Mesenchymal stem cell (in vitro differentiated cells and primary cell): ENCODE measurements at regions not wholly inside any gene's neighbourhood (a gene's known extent, or its start where the extent isn't known, plus 50 kb on each side); places are given as distances from the start of the nearest gene placed in this dataset.
A peak's percentile ranks its signal among the peaks of the same experiment; 100 is the strongest.

ENCODE experiments used
- DNase-seq: peaks from one replicate; pipeline ENCODE4 v3.0.0-alpha.2; 2013
- H2AFZ ChIP-seq: one replicate; pipeline ENCODE4 v1.6.1; 2013; ENCODE audit warnings: low read depth, mild to moderate bottlenecking, control low read depth, inconsistent platforms, low read length, moderate library complexity
- H2AK5ac ChIP-seq: 2 replicates; pipeline ENCODE4 v1.6.1; 2013; ENCODE audit warnings: low read length, moderate library complexity, mild to moderate bottlenecking, inconsistent platforms; ENCODE audit not compliant: severe bottlenecking
- H2BK120ac ChIP-seq: one replicate; pipeline ENCODE4 v1.6.1; 2013; ENCODE audit warnings: low read depth, mild to moderate bottlenecking, inconsistent platforms, low read length, moderate library complexity
- H2BK12ac ChIP-seq, 2 experiments: one replicate each; pipeline ENCODE4 v1.6.1; 2013; ENCODE audit warnings: inconsistent platforms in 2 of 2, low read length in 2 of 2, mild to moderate bottlenecking in 2 of 2, moderate library complexity in 2 of 2, control low read depth in 1 of 2
- H2BK15ac ChIP-seq: one replicate; pipeline ENCODE4 v1.6.1; 2013; ENCODE audit warnings: mild to moderate bottlenecking, low read depth, inconsistent platforms; ENCODE audit not compliant: poor library complexity, severe bottlenecking
- H2BK5ac ChIP-seq: 2 replicates; pipeline ENCODE4 v1.6.1; 2013; ENCODE audit warnings: low read depth, mild to moderate bottlenecking, low read length, control low read depth, inconsistent platforms; ENCODE audit not compliant: poor library complexity, severe bottlenecking
- H3K14ac ChIP-seq, 2 experiments: one replicate each; pipeline ENCODE4 v1.6.1; 2013; ENCODE audit warnings: inconsistent platforms in 2 of 2, low read length in 2 of 2, control low read depth in 1 of 2, mild to moderate bottlenecking in 1 of 2, moderate library complexity in 1 of 2
- H3K18ac ChIP-seq, 2 experiments: one replicate each; pipeline ENCODE4 v1.6.1; 2013; ENCODE audit warnings: inconsistent platforms in 2 of 2, low read length in 2 of 2, control low read depth in 1 of 2, low read depth in 1 of 2, mild to moderate bottlenecking in 1 of 2
- H3K23ac ChIP-seq, 2 experiments: one replicate each; pipeline ENCODE4 v1.6.1; 2013; ENCODE audit warnings: inconsistent platforms in 2 of 2, low read length in 2 of 2, mild to moderate bottlenecking in 2 of 2, moderate library complexity in 2 of 2, control low read depth in 1 of 2
- H3K27ac ChIP-seq: 2 replicates; pipeline ENCODE4 v1.5.1; 2013; ENCODE audit warnings: mild to moderate bottlenecking, moderate library complexity, low read length, control low read depth, inconsistent platforms; ENCODE audit not compliant: poor library complexity, severe bottlenecking
- H3K27me3 ChIP-seq, 2 experiments: 2 replicates each; pipeline versions ENCODE4 v1.6.1 to v1.7.0; 2013; ENCODE audit warnings: low read length in 2 of 2, mild to moderate bottlenecking in 2 of 2, moderate library complexity in 2 of 2, control low read depth in 1 of 2, inconsistent platforms in 1 of 2; ENCODE audit not compliant: control insufficient read depth in 1 of 2, insufficient read depth in 1 of 2
- H3K36me3 ChIP-seq, 2 experiments: 2 replicates each; pipeline versions ENCODE4 v1.6.1 to v1.7.0; 2013; ENCODE audit warnings: low read length in 2 of 2, control low read depth in 1 of 2, inconsistent platforms in 1 of 2, low read depth in 1 of 2, mild to moderate bottlenecking in 1 of 2; ENCODE audit not compliant: insufficient read depth in 2 of 2, control insufficient read depth in 1 of 2
- H3K4ac ChIP-seq, 2 experiments: one replicate each; pipeline ENCODE4 v1.6.1; 2013; ENCODE audit warnings: inconsistent platforms in 2 of 2, low read length in 2 of 2, mild to moderate bottlenecking in 2 of 2, moderate library complexity in 2 of 2, control low read depth in 1 of 2, low read depth in 1 of 2
- H3K4me1 ChIP-seq: 2 replicates; pipeline ENCODE4 v1.6.1; 2013; ENCODE audit warnings: low read depth, low read length, control low read depth; ENCODE audit not compliant: control insufficient read depth, insufficient read depth
- H3K4me2 ChIP-seq: 2 replicates; pipeline ENCODE4 v1.6.1; 2013; ENCODE audit warnings: low read length, mild to moderate bottlenecking, inconsistent platforms; ENCODE audit not compliant: poor library complexity, severe bottlenecking
- H3K4me3 ChIP-seq, 2 experiments: 2 replicates each; pipeline versions ENCODE4 v1.5.1 to v1.7.0; 2013; ENCODE audit warnings: low read length in 2 of 2, mild to moderate bottlenecking in 2 of 2, control low read depth in 1 of 2, low read depth in 1 of 2; ENCODE audit not compliant: insufficient read depth in 1 of 2
- H3K79me1 ChIP-seq: replicated peaks from 2 replicates; pipeline ENCODE4 v1.6.1; 2013; ENCODE audit warnings: mild to moderate bottlenecking, control low read depth, low read length, inconsistent platforms; ENCODE audit not compliant: poor library complexity, severe bottlenecking
- H3K9ac ChIP-seq: 2 replicates; pipeline ENCODE4 v1.7.0; 2013; ENCODE audit warnings: mild to moderate bottlenecking, low read length, moderate library complexity
- H3K9me3 ChIP-seq: 2 replicates; pipeline ENCODE4 v1.7.0; 2013; ENCODE audit warnings: mild to moderate bottlenecking, low read length; ENCODE audit not compliant: control insufficient read depth
- H4K8ac ChIP-seq: one replicate; pipeline ENCODE4 v1.6.1; 2013; ENCODE audit warnings: inconsistent platforms, mild to moderate bottlenecking, low read length, moderate library complexity
- H4K91ac ChIP-seq: one replicate; pipeline ENCODE4 v1.6.1; 2013; ENCODE audit warnings: mild to moderate bottlenecking, low read length, inconsistent platforms
- WGBS: methylation state at CpG from one replicate; pipeline ENCODE4 v1.1.7; 2013; ENCODE audit warnings: mixed read lengths; 5-methylcytosine and 5-hydroxymethylcytosine counted together

DNA sequence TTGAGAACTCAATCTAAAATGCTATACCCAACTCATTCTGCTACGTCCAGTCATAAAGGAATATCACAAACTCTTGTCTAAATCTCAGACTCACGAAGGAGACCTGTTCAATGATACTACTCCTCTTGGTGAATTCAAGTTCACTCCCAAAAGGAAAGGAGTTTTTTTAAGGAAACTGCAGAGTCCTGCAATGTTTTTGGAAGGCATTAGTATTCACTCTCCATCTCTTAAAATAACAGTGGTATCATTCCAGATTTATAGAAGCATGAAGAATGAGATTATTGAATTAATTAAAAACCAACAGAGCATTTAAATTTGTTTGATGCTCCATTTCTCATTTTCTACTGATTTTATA is 73.4 kb downstream of the FOXD1 start:
- DNase-seq, result no peak
- H2BK120ac ChIP-seq, result no peak overlapping the region
- no peak overlapping the region for H3K27ac ChIP-seq
- H4K8ac ChIP-seq, result no peak overlapping the region
- H3K14ac ChIP-seq, result no peak overlapping the region
- no peak overlapping the region for H2AFZ ChIP-seq
- H3K9me3 ChIP-seq, result no peaks in the 10 kb centered on the region
- H3K23ac ChIP-seq, result no peak overlapping the region
- H3K27me3 ChIP-seq, result peaks cover 0 to 12% of the 10 kb centered on the region in 2 experiments
- H4K91ac ChIP-seq, result no peak overlapping the region
- H3K4me3 ChIP-seq, result no peak overlapping the region
- no peak overlapping the region for H3K9ac ChIP-seq
- H3K4me1 ChIP-seq, result peaks cover 13% of the 10 kb centered on the region
- no peak overlapping the region for H3K4me2 ChIP-seq
- WGBS, result 80% methylated on average over 1 of the region's 2 CpGs
- no peak overlapping the region for H2BK15ac ChIP-seq
- no peak overlapping the region for H2BK12ac ChIP-seq
- H2BK5ac ChIP-seq, result no peak overlapping the region
- H3K79me1 ChIP-seq, result no peaks in the 10 kb centered on the region
- no peak overlapping the region for H3K18ac ChIP-seq
- no peak overlapping the region for H3K4ac ChIP-seq
- H2AK5ac ChIP-seq, result no peak overlapping the region
- no peaks in the 10 kb centered on the region for H3K36me3 ChIP-seq

DNA sequence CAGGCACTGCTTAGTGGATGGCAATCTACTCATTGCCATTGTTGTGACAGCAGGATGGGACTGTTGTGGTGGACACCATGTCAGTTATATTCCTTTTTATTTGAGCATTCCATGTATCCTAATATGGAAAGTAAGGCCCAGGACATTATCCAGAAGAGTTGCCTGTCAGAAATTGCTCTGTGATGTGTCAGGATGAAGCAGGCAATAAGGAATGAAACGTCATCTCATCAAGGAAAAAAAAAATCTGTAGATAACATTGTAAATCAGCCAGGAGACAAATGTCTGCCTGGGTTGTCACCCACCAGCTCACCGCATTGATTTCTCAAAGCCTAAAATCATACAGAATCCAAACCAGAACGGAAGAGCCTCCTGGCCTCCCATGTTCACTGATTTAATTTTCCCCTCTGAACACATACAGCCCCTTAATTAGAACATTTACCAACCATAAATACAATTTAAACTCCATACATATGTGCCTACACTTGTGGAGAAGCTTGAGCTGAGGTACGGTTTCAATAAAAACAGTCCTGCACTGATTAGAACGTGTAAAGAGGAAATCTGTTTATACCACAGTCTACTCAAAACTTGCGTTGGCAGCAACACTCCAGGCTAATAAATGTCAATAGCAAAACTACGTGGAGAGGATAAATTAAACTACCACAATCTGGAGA is 73.9 kb downstream of the FOXD1 start:
- Histone ChIP-seq H3K4me3 (no peak overlapping the region), H3K23ac (no peak overlapping the region), H3K4me2 (no peak overlapping the region), H3K9me3 (no peaks in the 10 kb centered on the region), H3K36me3 (no peaks in the 10 kb centered on the region), H2AK5ac (peak overlapping the region; percentile 43), H3K18ac (peak overlapping the region; percentile 70 to 84), H2BK120ac (no peak overlapping the region), H3K27me3 (peaks cover 0 to 6% of the 10 kb centered on the region in 2 experiments), H2BK5ac (no peak overlapping the region), H3K4ac (no peak overlapping the region), H3K9ac (no peak overlapping the region), H2BK12ac (no peak overlapping the region), H2BK15ac (no peak overlapping the region), H2AFZ (no peak overlapping the region), H4K91ac (no peak overlapping the region), H4K8ac (no peak overlapping the region), H3K79me1 (no peaks in the 10 kb centered on the region), H3K14ac (no peak overlapping the region), H3K4me1 (peaks cover 15% of the 10 kb centered on the region), H3K27ac (no peak overlapping the region)
- WGBS, result 34% methylated on average over 7 of the region's 7 CpGs
- DNase-seq, result peak; percentile 84

DNA sequence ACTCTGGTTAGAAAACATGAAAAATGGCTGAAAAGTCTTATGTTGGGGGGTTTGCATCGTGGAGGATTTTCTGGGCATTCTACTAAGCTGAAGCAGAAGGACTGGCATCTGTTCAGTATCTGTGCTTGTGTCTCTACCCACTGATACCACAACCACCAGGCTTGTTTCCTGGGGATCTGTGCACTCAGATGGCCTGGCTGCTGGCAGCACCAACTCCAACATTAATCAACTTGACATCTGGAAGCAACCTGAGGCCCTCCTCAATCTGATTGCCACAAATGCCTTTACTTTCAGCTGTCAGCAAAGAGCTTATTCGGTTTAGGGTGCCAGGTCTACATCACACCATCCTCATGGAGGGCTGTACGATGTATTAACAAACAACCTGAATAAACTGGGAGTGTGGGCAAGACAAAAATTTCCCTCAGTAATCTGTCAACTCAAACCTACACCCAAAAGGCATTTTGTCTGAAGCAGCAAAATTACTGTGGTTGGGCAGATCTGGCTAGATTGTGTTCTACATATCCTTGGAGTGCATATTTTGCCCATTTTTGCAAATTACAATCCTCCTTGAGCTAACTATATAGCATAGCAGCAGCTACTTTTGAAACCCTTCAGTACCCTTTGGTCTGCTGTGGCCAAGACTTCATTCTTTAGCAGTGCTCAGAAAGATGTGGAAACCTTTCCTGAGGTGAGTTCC is 74.6 kb downstream of the FOXD1 start:
- H3K4ac ChIP-seq, result peak overlapping the region; percentile 4 to 41
- peak overlapping the region; percentile 33 for H2BK15ac ChIP-seq
- H3K14ac ChIP-seq, result no peak overlapping the region
- no peak overlapping the region for H3K4me3 ChIP-seq
- H3K9ac ChIP-seq, result no peak overlapping the region
- H3K18ac ChIP-seq, result peak overlapping the region; percentile 70 to 84
- H3K79me1 ChIP-seq, result no peaks in the 10 kb centered on the region
- peak overlapping the region; percentile 69 for H4K8ac ChIP-seq
- H3K27ac ChIP-seq, result no peak overlapping the region
- no peak overlapping the region for H2BK5ac ChIP-seq
- peak overlapping the region; percentile 82 to 90 for H2BK12ac ChIP-seq
- no peak overlapping the region for H3K4me2 ChIP-seq
- no peaks in the 10 kb centered on the region for H3K36me3 ChIP-seq
- H3K9me3 ChIP-seq, result no peaks in the 10 kb centered on the region
- H2AK5ac ChIP-seq, result peak overlapping the region; percentile 74
- no peak for DNase-seq
- no peak overlapping the region for H2AFZ ChIP-seq
- H4K91ac ChIP-seq, result peak overlapping the region; percentile 75
- no peak overlapping the region for H3K23ac ChIP-seq
- peaks cover 16% of the 10 kb centered on the region for H3K4me1 ChIP-seq
- 69% methylated on average over 3 of the region's 3 CpGs for WGBS
- peak overlapping the region; percentile 92 for H2BK120ac ChIP-seq
- H3K27me3 ChIP-seq, result peaks cover 0 to 1% of the 10 kb centered on the region in 2 experiments

DNA sequence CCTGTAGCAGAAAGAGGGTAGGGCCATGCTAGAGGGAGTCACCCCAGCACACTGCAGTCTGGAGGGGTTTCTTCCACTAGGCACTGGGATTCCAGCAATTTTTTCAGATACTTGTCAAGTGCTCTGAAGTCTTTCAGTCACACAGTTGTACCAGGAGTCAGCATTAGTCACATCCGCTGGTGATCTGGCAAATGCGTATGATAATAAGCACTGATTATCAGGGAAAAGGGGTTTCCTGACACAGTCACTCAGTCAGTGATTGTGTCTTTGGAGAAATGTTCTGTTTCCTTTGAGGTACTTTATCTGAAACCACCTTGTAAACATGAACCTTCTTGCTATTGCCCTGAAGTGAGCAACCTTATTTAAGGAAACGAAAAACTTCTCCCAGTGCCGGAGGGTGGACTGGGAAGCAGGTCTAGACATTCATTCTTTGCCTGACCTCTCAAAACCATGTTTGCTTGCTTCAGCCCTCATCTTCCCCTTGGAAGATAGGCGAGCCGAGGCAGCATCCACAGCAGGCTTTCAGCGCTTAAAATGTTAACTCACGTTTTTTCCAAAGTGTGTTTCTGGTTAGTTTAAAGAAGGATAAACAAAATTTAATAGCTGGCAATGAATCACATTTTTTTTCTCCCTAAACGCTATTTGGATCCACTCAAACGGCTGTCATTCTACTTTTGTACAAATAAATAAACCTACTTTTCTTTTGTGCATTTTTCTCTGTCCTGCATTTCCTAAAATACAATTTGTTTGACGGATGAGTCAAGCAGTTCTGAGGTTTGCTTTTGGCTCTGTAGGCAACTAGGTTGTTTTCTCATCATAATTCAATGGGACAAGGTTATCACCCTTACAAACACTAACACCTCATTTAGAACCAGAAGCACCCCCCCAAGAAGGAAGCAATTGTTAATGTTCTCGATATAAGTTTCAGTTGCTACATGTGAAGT is 77.7 kb downstream of the FOXD1 start:
- Histone ChIP-seq H2AK5ac (no peak overlapping the region), H2BK15ac (no peak overlapping the region), H2BK12ac (no peak overlapping the region), H3K9ac (peak overlapping the region; percentile 36), H3K27ac (peak overlapping the region; percentile 91), H2AFZ (no peak overlapping the region), H3K18ac (peak overlapping the region in 1 of 2 experiments; percentile 38), H4K91ac (no peak overlapping the region), H2BK5ac (peak overlapping the region; percentile 46), H3K79me1 (no peaks in the 10 kb centered on the region), H4K8ac (peak overlapping the region; percentile 67), H2BK120ac (no peak overlapping the region), H3K4ac (no peak overlapping the region), H3K4me3 (no peak overlapping the region), H3K27me3 (no peaks in the 10 kb centered on the region), H3K23ac (no peak overlapping the region), H3K4me2 (no peak overlapping the region), H3K9me3 (no peaks in the 10 kb centered on the region), H3K36me3 (no peaks in the 10 kb centered on the region), H3K4me1 (peaks cover 12% of the 10 kb centered on the region), H3K14ac (no peak overlapping the region)
- peak; percentile 97 for DNase-seq
- 0% methylated on average over 6 of the region's 12 CpGs for WGBS
